ENCODE measurements at regions not wholly inside any gene's neighbourhood (a gene's known extent, or its start where the extent isn't known, plus 50 kb on each side); places are given as distances from the start of the nearest gene placed in this dataset.

DNA sequence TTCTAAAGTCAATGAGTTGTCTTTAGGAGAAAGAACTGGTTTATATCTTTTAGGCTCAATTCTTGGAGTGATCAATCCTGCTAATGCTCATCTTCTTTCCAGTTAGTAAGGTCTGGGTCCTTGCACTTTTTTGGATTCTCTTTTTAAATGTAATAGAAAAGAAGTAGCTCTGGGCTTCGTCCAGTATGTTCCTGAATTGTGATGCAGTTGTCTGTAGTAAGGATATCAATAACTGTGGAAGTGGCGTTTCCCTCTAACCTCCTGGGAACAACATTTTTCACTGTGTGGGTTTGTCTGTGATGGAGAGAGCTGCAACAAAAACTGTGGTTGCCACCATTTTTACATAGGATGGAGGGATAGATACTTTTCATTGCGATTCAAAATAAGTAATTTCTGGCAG lies 367.2 kb downstream of the USP25 start:
- WGBS, 2 donors, result 79 to 82% methylated on average over 3 of the region's 3 CpGs
- no peak overlapping the region for H3K27ac ChIP-seq
- DNase-seq (no peak), ATAC-seq (no peak)
- H3K4me3 ChIP-seq, result no peak overlapping the region
- no peaks in the 10 kb centered on the region for H3K36me3 ChIP-seq
- no peaks in the 10 kb centered on the region for H3K9me3 ChIP-seq
- intact Hi-C loops (cut with DNase I), result no loop called here
- no peaks in the 10 kb centered on the region for H3K4me1 ChIP-seq
- TF ChIP-seq, protein P1, sequence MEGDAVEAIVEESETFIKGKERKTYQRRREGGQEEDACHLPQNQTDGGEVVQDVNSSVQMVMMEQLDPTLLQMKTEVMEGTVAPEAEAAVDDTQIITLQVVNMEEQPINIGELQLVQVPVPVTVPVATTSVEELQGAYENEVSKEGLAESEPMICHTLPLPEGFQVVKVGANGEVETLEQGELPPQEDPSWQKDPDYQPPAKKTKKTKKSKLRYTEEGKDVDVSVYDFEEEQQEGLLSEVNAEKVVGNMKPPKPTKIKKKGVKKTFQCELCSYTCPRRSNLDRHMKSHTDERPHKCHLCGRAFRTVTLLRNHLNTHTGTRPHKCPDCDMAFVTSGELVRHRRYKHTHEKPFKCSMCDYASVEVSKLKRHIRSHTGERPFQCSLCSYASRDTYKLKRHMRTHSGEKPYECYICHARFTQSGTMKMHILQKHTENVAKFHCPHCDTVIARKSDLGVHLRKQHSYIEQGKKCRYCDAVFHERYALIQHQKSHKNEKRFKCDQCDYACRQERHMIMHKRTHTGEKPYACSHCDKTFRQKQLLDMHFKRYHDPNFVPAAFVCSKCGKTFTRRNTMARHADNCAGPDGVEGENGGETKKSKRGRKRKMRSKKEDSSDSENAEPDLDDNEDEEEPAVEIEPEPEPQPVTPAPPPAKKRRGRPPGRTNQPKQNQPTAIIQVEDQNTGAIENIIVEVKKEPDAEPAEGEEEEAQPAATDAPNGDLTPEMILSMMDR (IDR thresholded peaks at IDR 0.05), result no peak
- H3K27me3 ChIP-seq, result no peaks in the 10 kb centered on the region

DNA sequence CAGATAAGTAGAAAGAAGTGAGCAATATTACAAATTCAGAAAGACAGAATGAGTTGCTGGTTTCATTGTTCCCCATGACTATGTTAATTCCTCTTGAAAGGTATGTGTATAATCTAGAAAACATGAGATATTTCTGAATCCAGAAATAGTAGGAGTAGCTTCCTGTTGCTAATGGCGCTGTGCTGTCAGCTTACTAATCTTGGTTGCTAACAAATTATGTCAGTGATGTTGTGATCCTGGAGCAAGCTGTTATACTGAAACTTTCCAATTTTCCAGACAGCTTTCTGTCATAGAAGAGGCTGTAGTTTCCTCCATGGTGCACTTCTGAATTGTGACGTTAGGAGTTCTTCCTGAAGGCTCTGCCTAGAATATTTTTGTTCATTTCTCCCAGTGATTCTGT lies 372.3 kb downstream of the USP25 start:
- intact Hi-C loops (cut with DNase I), result no loop called here
- 28 to 29% methylated on average over 2 of the region's 2 CpGs for WGBS, 2 donors
- Histone ChIP-seq H3K9me3 (peaks cover 0 to 8% (median 0%) of the 10 kb centered on the region in 11 donors), H3K36me3 (no peaks in the 10 kb centered on the region), H3K4me3 (no peak overlapping the region), H3K27me3 (no peaks in the 10 kb centered on the region), H3K4me1 (no peaks in the 10 kb centered on the region), H3K27ac (no peak overlapping the region)
- TF ChIP-seq, protein P1 (IDR thresholded peaks at IDR 0.05), result no peak
- no peak for DNase-seq
- ATAC-seq, result no peak

DNA sequence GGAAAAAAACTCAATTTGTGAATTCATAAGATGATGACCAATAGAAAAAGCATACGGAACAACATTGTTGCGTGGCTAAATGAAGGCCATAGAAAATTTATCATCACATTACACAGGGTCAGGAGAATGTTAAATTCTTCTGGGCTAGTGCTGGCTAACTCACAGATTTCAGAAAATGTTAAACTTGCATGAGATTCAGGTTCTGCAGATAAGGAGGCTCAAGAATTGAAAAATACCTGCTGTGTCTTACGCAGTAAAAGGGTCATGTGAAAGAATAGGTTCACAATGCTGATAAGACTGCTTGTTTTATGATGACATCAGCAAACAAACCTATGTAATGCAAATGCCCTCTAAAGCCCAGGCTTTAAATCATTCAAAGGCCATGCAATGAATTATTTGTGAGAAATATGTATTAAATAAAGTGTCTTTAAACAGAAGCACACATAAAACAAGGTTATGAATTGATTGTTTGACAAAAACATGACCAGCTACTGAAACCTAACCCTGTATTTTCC lies 378.8 kb downstream of the USP25 start:
- no peak for DNase-seq
- H3K9me3 ChIP-seq, result peaks cover 0 to 8% (median 0%) of the 10 kb centered on the region in 11 donors
- no peak overlapping the region for H3K4me3 ChIP-seq
- TF ChIP-seq, protein P1 (IDR thresholded peaks at IDR 0.05), result no peak
- H3K36me3 ChIP-seq, result no peaks in the 10 kb centered on the region
- no peak for ATAC-seq
- no peak overlapping the region for H3K27ac ChIP-seq
- H3K27me3 ChIP-seq, result no peaks in the 10 kb centered on the region
- WGBS, 2 donors, result 98% methylated on average over 3 of the region's 3 CpGs
- intact Hi-C loops (cut with DNase I), result no loop called here
- H3K4me1 ChIP-seq, result no peaks in the 10 kb centered on the region

DNA sequence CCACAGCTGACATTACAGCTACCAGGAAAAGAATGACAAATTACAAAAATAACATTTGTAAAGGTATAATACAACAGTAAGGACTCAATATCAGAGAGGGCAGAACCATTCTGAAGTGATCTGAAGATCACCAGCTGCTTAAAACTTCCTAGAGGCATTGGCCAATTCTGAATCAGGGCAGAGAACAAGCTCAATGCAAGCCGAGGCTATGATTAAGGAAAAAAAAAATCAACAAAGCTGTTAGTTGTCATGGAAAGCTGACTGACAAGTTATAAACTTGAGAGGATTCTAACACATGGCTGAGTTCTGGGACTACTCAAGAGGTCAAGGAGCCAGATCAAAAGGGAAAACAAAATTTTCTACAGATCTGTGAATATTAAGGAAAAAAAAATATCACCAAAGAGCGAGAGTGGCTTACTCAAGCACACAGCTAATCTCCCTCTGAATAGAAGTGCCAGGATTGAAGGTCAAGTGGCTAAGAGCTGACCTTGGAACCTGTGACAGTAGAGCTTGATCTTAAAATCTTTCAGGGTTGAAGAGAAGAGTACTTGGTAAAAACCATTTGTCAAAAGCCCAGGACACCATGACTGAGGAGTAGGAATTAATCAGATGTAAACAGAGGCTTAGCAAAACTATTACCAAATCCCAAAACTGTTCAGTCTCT lies 383.4 kb downstream of the USP25 start:
- WGBS, 2 donors, result 50 to 63% methylated on average over 2 of the region's 2 CpGs
- Histone ChIP-seq H3K36me3 (no peaks in the 10 kb centered on the region), H3K27me3 (no peaks in the 10 kb centered on the region), H3K9me3 (peaks cover 0 to 12% (median 0%) of the 10 kb centered on the region in 11 donors), H3K27ac (peak overlapping the region in 2 of 10 donors; percentile 4 to 23), H3K4me1 (no peaks in the 10 kb centered on the region), H3K4me3 (no peak overlapping the region)
- DNase-seq, result no peak
- TF ChIP-seq, protein P1 (IDR thresholded peaks at IDR 0.05), result no peak
- ATAC-seq, result peak in 1 of 8 donors; percentile 47
- intact Hi-C loops (cut with DNase I), result no loop called here
